GM18951 (cell line): ENCODE measurements at regions not wholly inside any gene's neighbourhood (a gene's known extent, or its start where the extent isn't known, plus 50 kb on each side); places are given as distances from the start of the nearest gene placed in this dataset.

Source experiments
- POLR2A ChIP-seq: IDR thresholded peaks from 4 replicates; pipeline ENCODE4 v1.6.1; 2011; ENCODE audit warnings: mild to moderate bottlenecking; ENCODE audit not compliant: insufficient read length, insufficient read depth; ENCODE audit errors: extremely low read depth
- in situ Hi-C: fragments of 300-500 bp; cut with MboI; formaldehyde crosslinking; loops from one replicate; pipeline ENCODE4 v1.12.0; 2022; ENCODE audit warnings: low sequenced_read_pairs, mixed read lengths, inconsistent platforms; ENCODE audit not compliant: unreplicated experiment

GRCh38 chr2:41626936-41627335, 420.9 kb upstream of the PKDCC start:
- no peak for TF ChIP-seq POLR2A
- in situ Hi-C loops: no loop called here

- no peak for TF ChIP-seq POLR2A
- in situ Hi-C loops: no loop called here
Measured at GRCh38 chr2:41634686-41635085, 413.1 kb upstream of the PKDCC start.

- TF ChIP-seq POLR2A: no peak
- in situ Hi-C loops: no loop called here
Measured at GRCh38 chr2:41644936-41645335, 402.9 kb upstream of the PKDCC start.

GRCh38 chr2:41647468-41648050, 400.3 kb upstream of the PKDCC start:
- in situ Hi-C loops: no loop called here
- no peak for TF ChIP-seq POLR2A

- no peak for TF ChIP-seq POLR2A
- in situ Hi-C loops: no loop called here
Measured at GRCh38 chr2:41657226-41657625, 390.6 kb upstream of the PKDCC start.

- in situ Hi-C loops: no loop called here
- TF ChIP-seq POLR2A: no peak
Measured at GRCh38 chr2:41659758-41660157, 388.1 kb upstream of the PKDCC start.

- TF ChIP-seq POLR2A: no peak
- in situ Hi-C loops: no loop called here
Measured at GRCh38 chr2:41662461-41662860, 385.4 kb upstream of the PKDCC start.

GRCh38 chr2:41663056-41663455, 384.8 kb upstream of the PKDCC start:
- TF ChIP-seq POLR2A: no peak
- in situ Hi-C loops: no loop called here

- no peak for TF ChIP-seq POLR2A
- in situ Hi-C loops: no loop called here
Measured at GRCh38 chr2:41668529-41668928, 379.3 kb upstream of the PKDCC start.

GRCh38 chr2:41678639-41679038, 369.2 kb upstream of the PKDCC start:
- in situ Hi-C loops: no loop called here

GRCh38 chr2:41686156-41686555, 361.7 kb upstream of the PKDCC start:
- in situ Hi-C loops: no loop called here
- no peak for TF ChIP-seq POLR2A

More at GRCh38 chr2:41678639-41679038, 369.2 kb upstream of the PKDCC start:
- TF ChIP-seq POLR2A: no peak

GRCh38 chr2:41691561-41691960, 356.3 kb upstream of the PKDCC start:
- no peak for TF ChIP-seq POLR2A
- in situ Hi-C loops: no loop called here

- in situ Hi-C loops: no loop called here
Measured at GRCh38 chr2:41694536-41695049, 353.2 kb upstream of the PKDCC start.

GRCh38 chr2:41695198-41696113, 352.4 kb upstream of the PKDCC start:
- TF ChIP-seq POLR2A: no peak
- in situ Hi-C loops: no loop called here

More at GRCh38 chr2:41694536-41695049, 353.2 kb upstream of the PKDCC start:
- TF ChIP-seq POLR2A: no peak

- no peak for TF ChIP-seq POLR2A
- in situ Hi-C loops: no loop called here
Measured at GRCh38 chr2:41697389-41697788, 350.4 kb upstream of the PKDCC start.
